SH-SY5Y (cell line): ENCODE measurements at regions not wholly inside any gene's neighbourhood (a gene's known extent, or its start where the extent isn't known, plus 50 kb on each side); places are given as distances from the start of the nearest gene placed in this dataset.

Experiments
- GATA2 ChIP-seq: IDR thresholded peaks from 2 replicates; pipeline ENCODE4 v1.6.1; 2011; ENCODE audit warnings: mild to moderate bottlenecking, low read depth, low read length
- GATA3 ChIP-seq: IDR thresholded peaks from 2 replicates; pipeline ENCODE4 v1.6.1; 2011; ENCODE audit warnings: low read depth, mild to moderate bottlenecking, low read length, moderate library complexity

- no peak for TF ChIP-seq GATA2
- no peak for TF ChIP-seq GATA3
These were observed 297.1 kb upstream of the ROPN1 start for GRCh38 chr3:124288996-124289395.
